SK-N-MC (cell line): ENCODE measurements at regions not wholly inside any gene's neighbourhood (a gene's known extent, or its start where the extent isn't known, plus 50 kb on each side); places are given as distances from the start of the nearest gene placed in this dataset.

Source experiments
- DNase-seq: peaks from one replicate; pipeline ENCODE4 v3.0.0-alpha.2; 2011; ENCODE audit warnings: low read depth, low spot score
- H3K27ac ChIP-seq: fragments of 200-600 bp; sonication (generic); 2 replicates; pipeline ENCODE4 v1.5.1; 2016; ENCODE audit warnings: mixed run types
- H3K36me3 ChIP-seq: fragments of 200-600 bp; sonication (generic); 2 replicates; pipeline ENCODE4 v1.6.1; 2017; ENCODE audit warnings: antibody characterized with exemption, low read length, mixed read lengths; ENCODE audit not compliant: insufficient read depth
- H3K4me3 ChIP-seq: fragments of 200-600 bp; sonication (generic); 2 replicates; pipeline ENCODE4 v1.5.1; 2016
- H3K9ac ChIP-seq: fragments of 200-600 bp; sonication (generic); 2 replicates; pipeline ENCODE4 v1.8.0; 2017; ENCODE audit warnings: mixed run types, mixed read lengths; ENCODE audit not compliant: insufficient read length
- H3K9me3 ChIP-seq: fragments of 200-600 bp; sonication (generic); 2 replicates; pipeline ENCODE4 v1.6.1; 2017; ENCODE audit warnings: low read depth, mild to moderate bottlenecking, antibody characterized with exemption, low read length, moderate library complexity, mixed read lengths
- EZH2 ChIP-seq: fragments of 200-600 bp; sonication (generic); IDR thresholded peaks from one replicate; pipeline ENCODE4 v1.6.1; 2017; ENCODE audit warnings: antibody characterized with exemption
- FOXP2 ChIP-seq: optimal IDR thresholded peaks from 2 replicates; pipeline ENCODE3; 2011; ENCODE audit warnings: mild to moderate bottlenecking, moderate library complexity; ENCODE audit not compliant: insufficient read depth; ENCODE audit errors: extremely low read length, control extremely low read depth
- POLR2AphosphoS5 ChIP-seq: IDR thresholded peaks from 2 replicates; pipeline ENCODE4 v1.6.1; 2012; ENCODE audit warnings: mild to moderate bottlenecking, low read depth, low read length, borderline replicate concordance

- Histone ChIP-seq H3K9me3 (no peaks in the 10 kb centered on the region), H3K9ac (no peak overlapping the region), H3K27ac (no peak overlapping the region), H3K4me3 (no peak overlapping the region; the same call in 1 of the 2 replicates), H3K36me3 (no peaks in the 10 kb centered on the region)
- DNase-seq: no peak
- TF ChIP-seq FOXP2 (no peak), EZH2 (no peak), POLR2AphosphoS5 (no peak)
Measured at GRCh38 chr10:23695825-23696420, 257.0 kb downstream of the OTUD1 start.

- no peak overlapping the region for H3K27ac ChIP-seq
- no peak overlapping the region for H3K4me3 ChIP-seq
- H3K9ac ChIP-seq: no peak overlapping the region
- no peak for TF ChIP-seq FOXP2
- no peak for TF ChIP-seq EZH2
- no peak for DNase-seq
- no peaks in the 10 kb centered on the region for H3K9me3 ChIP-seq
- H3K36me3 ChIP-seq: no peaks in the 10 kb centered on the region
Measured at GRCh38 chr10:23696476-23696875, 257.6 kb downstream of the OTUD1 start.

- H3K9me3 ChIP-seq: no peaks in the 10 kb centered on the region
- no peak for DNase-seq
- no peak for TF ChIP-seq FOXP2
- TF ChIP-seq EZH2: no peak
- TF ChIP-seq POLR2AphosphoS5: no peak
Measured at GRCh38 chr10:23702977-23703414, 264.1 kb downstream of the OTUD1 start.

GRCh38 chr10:23715363-23715762, 276.5 kb downstream of the OTUD1 start:
- TF ChIP-seq FOXP2 (no peak), EZH2 (no peak), POLR2AphosphoS5 (no peak)
- no peaks in the 10 kb centered on the region for H3K36me3 ChIP-seq
- H3K9ac ChIP-seq: no peak overlapping the region
- H3K4me3 ChIP-seq: no peak overlapping the region
- DNase-seq: no peak
- H3K9me3 ChIP-seq: no peaks in the 10 kb centered on the region
- no peak overlapping the region for H3K27ac ChIP-seq

More at GRCh38 chr10:23702977-23703414, 264.1 kb downstream of the OTUD1 start:
- Histone ChIP-seq H3K9ac (peak overlapping the region; percentile 65), H3K27ac (0 out of 2 replicates have a peak overlapping the region, but pooled peaks have one; percentile 19), H3K4me3 (peak overlapping the region; percentile 77), H3K36me3 (no peaks in the 10 kb centered on the region)

GRCh38 chr10:23717913-23718312, 279.0 kb downstream of the OTUD1 start:
- H3K9me3 ChIP-seq: no peaks in the 10 kb centered on the region
- TF ChIP-seq EZH2 (no peak), POLR2AphosphoS5 (no peak), FOXP2 (no peak)
- no peak for DNase-seq

GRCh38 chr10:23718946-23719345, 280.1 kb downstream of the OTUD1 start:
- Histone ChIP-seq H3K9ac (no peak overlapping the region), H3K4me3 (no peak overlapping the region), H3K9me3 (no peaks in the 10 kb centered on the region), H3K36me3 (no peaks in the 10 kb centered on the region), H3K27ac (no peak overlapping the region)
- no peak for DNase-seq
- TF ChIP-seq POLR2AphosphoS5: no peak
- no peak for TF ChIP-seq FOXP2
- TF ChIP-seq EZH2: no peak

More at GRCh38 chr10:23717913-23718312, 279.0 kb downstream of the OTUD1 start:
- Histone ChIP-seq H3K4me3 (no peak overlapping the region), H3K27ac (no peak overlapping the region), H3K36me3 (no peaks in the 10 kb centered on the region), H3K9ac (no peak overlapping the region)

GRCh38 chr10:23723796-23724195, 284.9 kb downstream of the OTUD1 start:
- TF ChIP-seq FOXP2 (no peak), POLR2AphosphoS5 (no peak), EZH2 (no peak)
- DNase-seq: no peak
- H3K9me3 ChIP-seq: no peaks in the 10 kb centered on the region
- no peak overlapping the region for H3K27ac ChIP-seq
- no peak overlapping the region for H3K4me3 ChIP-seq
- no peak overlapping the region for H3K9ac ChIP-seq
- no peaks in the 10 kb centered on the region for H3K36me3 ChIP-seq

GRCh38 chr10:23725548-23725947, 286.7 kb downstream of the OTUD1 start:
- no peak overlapping the region for H3K9ac ChIP-seq
- no peaks in the 10 kb centered on the region for H3K36me3 ChIP-seq
- no peak overlapping the region for H3K4me3 ChIP-seq
- no peak for DNase-seq
- TF ChIP-seq FOXP2: no peak
- no peak for TF ChIP-seq EZH2
- no peak for TF ChIP-seq POLR2AphosphoS5
- H3K9me3 ChIP-seq: no peaks in the 10 kb centered on the region
- no peak overlapping the region for H3K27ac ChIP-seq

GRCh38 chr10:23742368-23742767, 303.5 kb downstream of the OTUD1 start:
- Histone ChIP-seq H3K9me3 (no peaks in the 10 kb centered on the region), H3K4me3 (no peak overlapping the region), H3K27ac (no peak overlapping the region), H3K36me3 (no peaks in the 10 kb centered on the region), H3K9ac (no peak overlapping the region)
- DNase-seq: no peak
- TF ChIP-seq POLR2AphosphoS5 (no peak), FOXP2 (no peak), EZH2 (no peak)

- no peaks in the 10 kb centered on the region for H3K9me3 ChIP-seq
- no peak overlapping the region for H3K9ac ChIP-seq
- H3K36me3 ChIP-seq: no peaks in the 10 kb centered on the region
- no peak for TF ChIP-seq FOXP2
- TF ChIP-seq EZH2: no peak
- no peak for TF ChIP-seq POLR2AphosphoS5
- no peak overlapping the region for H3K27ac ChIP-seq
- no peak overlapping the region for H3K4me3 ChIP-seq
- no peak for DNase-seq
Measured at GRCh38 chr10:23742807-23743206, 303.9 kb downstream of the OTUD1 start.
